ENCODE measurements at regions not wholly inside any gene's neighbourhood (a gene's known extent, or its start where the extent isn't known, plus 50 kb on each side); places are given as distances from the start of the nearest gene placed in this dataset.
"Not testable (repeated sequence)": the region's sequence is repeated elsewhere in the genome, so short reads cannot be mapped to it uniquely, and the experiment has no call there.

GRCh38 chr2:123512547-123512946 is 512.5 kb upstream of the CNTNAP5 start:
- no peaks in the 10 kb centered on the region for H3K36me3 Mint-ChIP-seq (ENCODE audit: low read depth)
- no peaks in the 10 kb centered on the region for H3K9me3 Mint-ChIP-seq
- no peak overlapping the region for H3K4me3 Mint-ChIP-seq
- intact Hi-C loops (cut with micrococcal nuclease): no loop called here
- no peaks in the 10 kb centered on the region for H3K4me1 Mint-ChIP-seq (ENCODE audit: low read depth)
- no peak overlapping the region for H3K27ac Mint-ChIP-seq
- H3K27me3 Mint-ChIP-seq: no peaks in the 10 kb centered on the region

DNA sequence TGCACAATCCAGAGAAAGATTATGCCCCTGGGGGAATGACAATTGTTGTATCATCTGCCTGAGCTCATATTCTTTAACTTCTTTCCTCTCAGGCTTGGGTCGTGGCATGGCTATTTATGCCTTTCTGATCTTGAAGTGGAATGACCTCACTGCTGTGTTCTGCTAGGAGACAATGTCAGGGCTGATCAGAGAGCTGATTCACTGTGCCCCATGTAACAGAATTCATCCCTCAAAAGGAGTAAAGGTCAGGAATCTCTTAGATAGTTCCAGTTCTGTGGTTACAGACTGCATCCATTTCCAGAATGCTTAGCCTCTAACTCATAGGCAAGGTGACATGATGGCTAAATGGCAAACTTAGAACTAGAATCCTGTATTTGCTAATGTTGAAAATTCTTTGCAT is 511.7 kb upstream of the CNTNAP5 start:
- intact Hi-C loops (cut with micrococcal nuclease): no loop called here
- H3K9me3 Mint-ChIP-seq: no peaks in the 10 kb centered on the region
- H3K27ac Mint-ChIP-seq: no peak overlapping the region

GRCh38 chr2:123514613-123515207 is 510.4 kb upstream of the CNTNAP5 start:
- Mint-ChIP-seq H3K27ac (no peak overlapping the region), H3K9me3 (no peaks in the 10 kb centered on the region), H3K27me3 (no peaks in the 10 kb centered on the region), H3K4me1 (ENCODE audit: low read depth) (no peaks in the 10 kb centered on the region), H3K4me3 (no peak overlapping the region), H3K36me3 (ENCODE audit: low read depth) (no peaks in the 10 kb centered on the region)
- intact Hi-C loops (cut with micrococcal nuclease): no loop called here

More for the DNA sequence above, 511.7 kb upstream of the CNTNAP5 start:
- Mint-ChIP-seq H3K4me3 (no peak overlapping the region), H3K27me3 (no peaks in the 10 kb centered on the region), H3K4me1 (ENCODE audit: low read depth) (no peaks in the 10 kb centered on the region), H3K36me3 (ENCODE audit: low read depth) (no peaks in the 10 kb centered on the region)

- Mint-ChIP-seq H3K27ac (no peak overlapping the region), H3K4me3 (no peak overlapping the region), H3K36me3 (ENCODE audit: low read depth) (no peaks in the 10 kb centered on the region), H3K27me3 (no peaks in the 10 kb centered on the region), H3K9me3 (peaks cover 2% of the 10 kb centered on the region), H3K4me1 (ENCODE audit: low read depth) (no peaks in the 10 kb centered on the region)
- intact Hi-C loops (cut with micrococcal nuclease): no loop called here
Observed at GRCh38 chr2:123518367-123518766, 506.7 kb upstream of the CNTNAP5 start.

DNA sequence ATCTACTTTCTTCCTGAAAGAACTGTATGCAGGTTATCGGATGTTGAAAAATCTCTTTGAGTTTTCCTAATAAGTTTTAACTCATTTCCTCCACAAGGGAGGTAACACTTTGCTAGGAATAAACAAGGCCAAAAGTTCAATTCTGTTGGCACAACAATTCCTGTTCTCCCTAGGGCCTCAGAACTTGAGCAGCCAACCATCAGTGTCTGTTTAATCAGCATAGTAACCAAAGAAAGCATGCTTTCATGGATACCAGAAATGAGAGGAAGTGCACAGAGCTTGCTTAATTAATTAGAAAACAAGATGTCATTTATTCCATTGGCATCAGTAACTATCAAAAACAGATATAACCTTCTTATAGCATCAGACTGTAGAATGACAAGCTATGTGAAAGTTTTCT is 503.2 kb upstream of the CNTNAP5 start:
- no peak overlapping the region for H3K4me3 Mint-ChIP-seq
- intact Hi-C loops (cut with micrococcal nuclease): no loop called here
- H3K9me3 Mint-ChIP-seq: peaks cover 19% of the 10 kb centered on the region
- H3K4me1 Mint-ChIP-seq (ENCODE audit: low read depth): no peaks in the 10 kb centered on the region
- no peaks in the 10 kb centered on the region for H3K27me3 Mint-ChIP-seq
- H3K27ac Mint-ChIP-seq: no peak overlapping the region
- H3K36me3 Mint-ChIP-seq (ENCODE audit: low read depth): no peaks in the 10 kb centered on the region

- H3K36me3 Mint-ChIP-seq (ENCODE audit: low read depth); H3K27ac Mint-ChIP-seq; intact Hi-C loops (cut with micrococcal nuclease); H3K4me1 Mint-ChIP-seq (ENCODE audit: low read depth); H3K4me3 Mint-ChIP-seq; H3K27me3 Mint-ChIP-seq: not testable (repeated sequence)
- H3K9me3 Mint-ChIP-seq: peaks cover 19% of the 10 kb centered on the region
Observed at GRCh38 chr2:123522498-123522897, 502.6 kb upstream of the CNTNAP5 start.

GRCh38 chr2:123528996-123529707 is 495.9 kb upstream of the CNTNAP5 start:
- no peak overlapping the region for H3K4me3 Mint-ChIP-seq
- H3K27ac Mint-ChIP-seq: no peak overlapping the region
- peaks cover 33% of the 10 kb centered on the region for H3K9me3 Mint-ChIP-seq
- no peaks in the 10 kb centered on the region for H3K27me3 Mint-ChIP-seq
- H3K4me1 Mint-ChIP-seq (ENCODE audit: low read depth): no peaks in the 10 kb centered on the region
- H3K36me3 Mint-ChIP-seq (ENCODE audit: low read depth): no peaks in the 10 kb centered on the region
- intact Hi-C loops (cut with micrococcal nuclease): no loop called here

DNA sequence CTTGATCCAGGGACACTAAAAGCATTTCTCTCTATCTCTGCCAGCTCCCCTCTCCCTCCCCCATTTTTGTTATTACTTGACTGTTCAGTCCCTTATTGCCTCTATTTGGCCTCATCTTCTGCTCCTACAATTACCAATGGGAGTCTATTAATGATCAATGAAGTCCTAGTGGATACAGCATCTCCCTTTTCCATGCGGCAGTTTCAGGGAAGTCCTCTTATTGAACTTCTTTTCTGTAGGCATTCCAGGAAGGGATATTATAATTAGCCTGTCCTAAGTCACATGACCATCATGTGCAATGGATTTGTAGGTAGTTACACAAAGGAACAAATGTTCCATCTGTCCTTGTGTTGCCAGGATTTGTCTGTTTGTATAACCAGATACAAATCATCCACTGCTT is 495.1 kb upstream of the CNTNAP5 start:
- no peaks in the 10 kb centered on the region for H3K4me1 Mint-ChIP-seq (ENCODE audit: low read depth)
- H3K36me3 Mint-ChIP-seq (ENCODE audit: low read depth): no peaks in the 10 kb centered on the region
- H3K27me3 Mint-ChIP-seq: no peaks in the 10 kb centered on the region
- intact Hi-C loops (cut with micrococcal nuclease): no loop called here
- H3K9me3 Mint-ChIP-seq: peaks cover 36% of the 10 kb centered on the region
- H3K27ac Mint-ChIP-seq: no peak overlapping the region
- no peak overlapping the region for H3K4me3 Mint-ChIP-seq

DNA sequence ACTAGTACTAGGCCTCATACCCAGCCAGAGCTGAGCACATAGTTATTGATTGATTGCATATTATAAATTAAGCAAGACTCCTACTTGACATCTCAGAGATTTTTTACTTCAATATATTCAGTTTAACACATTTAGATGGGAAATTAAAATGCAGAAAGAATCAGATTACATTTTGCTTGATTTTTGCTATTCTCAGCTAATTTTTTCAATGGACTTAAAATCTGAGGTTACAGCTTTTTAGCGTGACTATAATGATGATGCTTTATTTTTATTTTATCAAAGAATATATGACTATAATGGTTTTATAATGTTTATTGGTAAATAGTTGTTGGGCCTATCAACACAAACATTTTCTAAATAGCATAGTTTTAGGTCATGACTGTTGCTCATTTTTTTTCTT is 493.0 kb upstream of the CNTNAP5 start:
- intact Hi-C loops (cut with micrococcal nuclease): no loop called here
- Mint-ChIP-seq H3K4me3 (no peak overlapping the region), H3K36me3 (ENCODE audit: low read depth) (no peaks in the 10 kb centered on the region), H3K27ac (no peak overlapping the region), H3K27me3 (no peaks in the 10 kb centered on the region), H3K9me3 (peaks cover 35% of the 10 kb centered on the region), H3K4me1 (ENCODE audit: low read depth) (no peaks in the 10 kb centered on the region)

DNA sequence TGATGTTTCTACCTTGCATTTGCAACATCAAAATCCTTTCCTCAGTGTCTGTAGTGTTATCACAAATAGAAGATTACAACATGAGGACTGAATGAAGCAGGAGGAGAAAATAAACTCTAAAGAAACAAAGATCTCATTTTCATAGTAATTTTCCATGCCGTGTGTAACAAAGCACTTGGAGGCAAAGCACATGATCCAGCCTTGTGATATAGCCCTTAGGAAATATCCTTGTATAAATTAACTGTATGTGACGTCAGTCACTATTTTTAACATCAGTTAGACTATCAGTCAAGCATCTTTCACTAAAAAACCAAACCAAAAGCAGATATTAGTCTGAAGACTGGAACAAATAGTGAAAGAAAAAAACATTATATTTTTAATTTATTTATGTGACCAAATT is 492.1 kb upstream of the CNTNAP5 start:
- intact Hi-C loops (cut with micrococcal nuclease): no loop called here

DNA sequence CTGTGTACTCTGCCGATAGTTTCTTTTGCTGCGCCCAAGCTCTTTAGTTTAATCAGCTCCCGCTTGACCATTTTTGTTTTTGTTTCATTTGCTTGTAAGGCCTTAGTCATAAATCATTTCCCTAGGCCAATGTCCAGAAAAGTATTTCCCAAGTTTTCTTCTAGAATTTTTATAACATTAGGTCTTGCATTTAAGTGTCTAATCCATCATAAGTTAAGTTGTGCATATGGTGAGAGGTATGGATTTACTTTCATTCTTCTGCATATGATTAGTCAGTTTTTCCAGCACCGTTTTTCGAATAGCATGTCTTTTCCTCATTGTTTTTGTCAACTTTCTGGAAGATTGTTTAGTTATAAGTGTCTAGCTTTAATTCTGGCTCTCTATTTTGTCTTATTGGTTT is 484.8 kb upstream of the CNTNAP5 start:
- H3K27me3 Mint-ChIP-seq: no peaks in the 10 kb centered on the region
- H3K36me3 Mint-ChIP-seq (ENCODE audit: low read depth): no peaks in the 10 kb centered on the region
- no peak overlapping the region for H3K27ac Mint-ChIP-seq
- H3K4me3 Mint-ChIP-seq: no peak overlapping the region
- peaks cover 16% of the 10 kb centered on the region for H3K9me3 Mint-ChIP-seq
- intact Hi-C loops (cut with micrococcal nuclease): no loop called here
- no peaks in the 10 kb centered on the region for H3K4me1 Mint-ChIP-seq (ENCODE audit: low read depth)

More for the DNA sequence above, 492.1 kb upstream of the CNTNAP5 start:
- H3K9me3 Mint-ChIP-seq: peaks cover 38% of the 10 kb centered on the region
- no peaks in the 10 kb centered on the region for H3K27me3 Mint-ChIP-seq
- no peaks in the 10 kb centered on the region for H3K36me3 Mint-ChIP-seq (ENCODE audit: low read depth)
- no peaks in the 10 kb centered on the region for H3K4me1 Mint-ChIP-seq (ENCODE audit: low read depth)
- no peak overlapping the region for H3K27ac Mint-ChIP-seq
- no peak overlapping the region for H3K4me3 Mint-ChIP-seq

DNA sequence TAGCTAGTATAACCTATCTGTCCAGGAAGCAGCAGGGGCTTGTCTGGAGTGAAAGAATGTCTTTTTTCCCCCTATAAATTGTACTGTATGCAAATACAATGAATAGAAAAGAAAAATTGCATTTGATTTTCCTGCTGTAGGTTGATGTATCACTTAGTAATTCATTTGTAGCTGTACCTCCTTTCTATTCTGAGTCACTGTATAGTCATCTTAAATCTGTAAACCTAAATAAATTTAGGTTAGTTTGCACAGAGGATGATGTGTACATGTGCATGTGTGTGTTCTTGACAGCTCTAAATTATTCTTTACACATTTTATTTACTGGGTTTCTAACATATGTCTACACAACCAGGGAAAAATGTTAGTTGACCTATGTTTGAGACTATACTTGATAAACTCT is 478.7 kb upstream of the CNTNAP5 start:
- no peak overlapping the region for H3K4me3 Mint-ChIP-seq
- peaks cover 9% of the 10 kb centered on the region for H3K9me3 Mint-ChIP-seq
- intact Hi-C loops (cut with micrococcal nuclease): no loop called here
- no peaks in the 10 kb centered on the region for H3K27me3 Mint-ChIP-seq
- H3K27ac Mint-ChIP-seq: no peak overlapping the region
- no peaks in the 10 kb centered on the region for H3K36me3 Mint-ChIP-seq (ENCODE audit: low read depth)
- no peaks in the 10 kb centered on the region for H3K4me1 Mint-ChIP-seq (ENCODE audit: low read depth)

DNA sequence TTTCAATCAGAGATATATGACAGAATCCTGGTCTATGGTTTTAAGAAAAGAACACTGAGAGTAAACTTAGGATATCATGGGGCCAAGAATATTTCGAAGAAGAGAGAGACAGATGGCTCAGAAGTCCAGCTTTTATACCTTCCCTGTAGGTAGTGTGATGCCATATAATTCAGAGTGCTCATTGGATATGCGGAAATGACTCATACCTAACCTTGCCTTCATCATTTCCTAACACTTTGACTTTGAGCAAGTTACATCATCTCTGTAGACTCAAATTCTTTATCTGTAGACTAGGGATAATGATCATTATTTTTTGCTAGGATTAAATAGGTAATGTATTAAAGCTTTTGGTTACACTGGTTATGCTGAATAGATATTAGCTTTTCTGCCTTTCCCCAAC is 461.6 kb upstream of the CNTNAP5 start:
- no peaks in the 10 kb centered on the region for H3K36me3 Mint-ChIP-seq (ENCODE audit: low read depth)
- no peaks in the 10 kb centered on the region for H3K4me1 Mint-ChIP-seq (ENCODE audit: low read depth)
- peaks cover 7% of the 10 kb centered on the region for H3K9me3 Mint-ChIP-seq
- H3K27me3 Mint-ChIP-seq: no peaks in the 10 kb centered on the region
- no peak overlapping the region for H3K27ac Mint-ChIP-seq
- intact Hi-C loops (cut with micrococcal nuclease): no loop called here
- no peak overlapping the region for H3K4me3 Mint-ChIP-seq

DNA sequence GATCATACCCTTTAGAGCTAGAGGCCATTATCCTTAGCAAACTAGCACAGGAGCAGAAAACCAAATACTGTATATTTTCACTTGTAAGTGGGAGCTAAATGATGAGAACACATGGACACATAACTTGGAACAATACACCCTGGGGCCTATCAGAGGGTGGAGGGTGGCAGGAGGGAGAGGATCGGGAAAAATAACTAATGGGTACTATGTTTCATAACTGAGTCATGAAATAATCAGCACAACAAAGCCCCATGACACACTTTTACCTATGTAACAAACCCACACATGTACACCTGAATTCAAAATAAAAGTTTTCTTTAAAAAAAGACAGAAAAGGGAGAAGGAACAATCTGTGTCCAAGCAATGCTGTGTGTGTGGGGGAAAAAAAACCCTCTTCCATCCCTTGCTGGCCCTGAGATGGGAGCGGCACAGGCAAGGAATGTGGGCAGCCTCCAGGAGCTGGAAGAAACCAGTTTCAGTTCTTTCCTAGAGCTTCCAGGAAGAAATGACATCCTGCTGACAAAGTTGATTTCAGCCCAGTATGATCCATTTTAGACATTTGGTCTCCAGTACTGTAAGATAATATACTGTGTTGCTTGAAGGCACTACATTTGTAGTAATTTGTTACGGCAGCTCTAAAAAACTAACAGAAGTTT is 458.7 kb upstream of the CNTNAP5 start:
- Mint-ChIP-seq H3K4me3 (no peak overlapping the region), H3K9me3 (no peaks in the 10 kb centered on the region), H3K27ac (no peak overlapping the region), H3K4me1 (ENCODE audit: low read depth) (no peaks in the 10 kb centered on the region), H3K36me3 (ENCODE audit: low read depth) (no peaks in the 10 kb centered on the region), H3K27me3 (no peaks in the 10 kb centered on the region)
- intact Hi-C loops (cut with micrococcal nuclease): no loop called here

Data from dendritic cell treated with granulocyte-macrophage colony-stimulating factor and Interleukin-4, amounts not matched to agents 40 ng/mL and 50 ng/mL, for 4 days (primary cell).